ENCODE measurements at regions not wholly inside any gene's neighbourhood (a gene's known extent, or its start where the extent isn't known, plus 50 kb on each side); places are given as distances from the start of the nearest gene placed in this dataset.

DNA sequence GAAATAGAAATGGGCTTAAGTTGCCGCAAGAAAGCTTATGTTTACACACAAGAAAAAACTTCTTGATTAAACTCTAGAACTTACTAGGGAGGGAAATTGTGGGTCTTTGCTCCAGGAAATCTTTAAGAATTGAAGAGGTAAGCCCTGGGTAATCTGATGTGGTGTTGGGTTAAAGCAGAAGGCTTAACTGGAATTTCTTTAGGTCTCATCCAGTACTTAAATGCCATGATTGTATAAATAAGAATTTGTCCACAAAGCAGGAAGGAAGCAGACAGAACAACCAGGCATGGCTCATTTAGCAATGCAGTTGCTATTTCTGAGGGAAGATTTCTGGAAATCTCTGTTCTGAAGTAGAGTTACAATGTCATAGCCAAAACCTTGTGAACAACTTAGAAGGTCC is 360.4 kb downstream of the KLF5 start:
- Mint-ChIP-seq H3K9me3 (ENCODE audit: unreplicated experiment) (no peaks in the 10 kb centered on the region), H3K27ac (ENCODE audit: unreplicated experiment) (no peak overlapping the region), H3K27me3 (ENCODE audit: low read depth, unreplicated experiment) (no peaks in the 10 kb centered on the region), H3K4me3 (ENCODE audit: unreplicated experiment) (no peak overlapping the region), H3K36me3 (ENCODE audit: low read depth, unreplicated experiment) (no peaks in the 10 kb centered on the region), H3K4me1 (ENCODE audit: low read depth, unreplicated experiment) (peaks cover 20% of the 10 kb centered on the region)
- no peaks in the 10 kb centered on the region for H4K20me1 ChIP-seq (ENCODE audit: insufficient read depth, low read length)
- no peak overlapping the region for H3K4me3 ChIP-seq (ENCODE audit: insufficient read depth, low read depth, low read length)
- H3K4me1 ChIP-seq (ENCODE audit: insufficient read depth, low read length): peaks cover 11% of the 10 kb centered on the region
- H3K9me3 ChIP-seq (ENCODE audit: insufficient read depth, low read depth, low read length): no peaks in the 10 kb centered on the region
- FAIRE-seq (no peak), DNase-seq (ENCODE audit: low read depth) (peak; percentile 14)
- H3K27me3 ChIP-seq (ENCODE audit: insufficient read depth, low read length): no peaks in the 10 kb centered on the region
- H3K79me2 ChIP-seq (ENCODE audit: insufficient read depth, low read length): no peaks in the 10 kb centered on the region
- no peak for TF ChIP-seq EZH2 (IDR thresholded peaks at IDR 0.05; ENCODE audit: insufficient read depth, low read length)
- TF ChIP-seq, protein P1, sequence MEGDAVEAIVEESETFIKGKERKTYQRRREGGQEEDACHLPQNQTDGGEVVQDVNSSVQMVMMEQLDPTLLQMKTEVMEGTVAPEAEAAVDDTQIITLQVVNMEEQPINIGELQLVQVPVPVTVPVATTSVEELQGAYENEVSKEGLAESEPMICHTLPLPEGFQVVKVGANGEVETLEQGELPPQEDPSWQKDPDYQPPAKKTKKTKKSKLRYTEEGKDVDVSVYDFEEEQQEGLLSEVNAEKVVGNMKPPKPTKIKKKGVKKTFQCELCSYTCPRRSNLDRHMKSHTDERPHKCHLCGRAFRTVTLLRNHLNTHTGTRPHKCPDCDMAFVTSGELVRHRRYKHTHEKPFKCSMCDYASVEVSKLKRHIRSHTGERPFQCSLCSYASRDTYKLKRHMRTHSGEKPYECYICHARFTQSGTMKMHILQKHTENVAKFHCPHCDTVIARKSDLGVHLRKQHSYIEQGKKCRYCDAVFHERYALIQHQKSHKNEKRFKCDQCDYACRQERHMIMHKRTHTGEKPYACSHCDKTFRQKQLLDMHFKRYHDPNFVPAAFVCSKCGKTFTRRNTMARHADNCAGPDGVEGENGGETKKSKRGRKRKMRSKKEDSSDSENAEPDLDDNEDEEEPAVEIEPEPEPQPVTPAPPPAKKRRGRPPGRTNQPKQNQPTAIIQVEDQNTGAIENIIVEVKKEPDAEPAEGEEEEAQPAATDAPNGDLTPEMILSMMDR (IDR thresholded peaks at IDR 0.05; ENCODE audit: insufficient read depth, low read depth, low read length): no peak
- no peak overlapping the region for H2AFZ ChIP-seq (ENCODE audit: low read depth, low read length)
- no peak overlapping the region for H3K27ac ChIP-seq (ENCODE audit: low read depth, low read length)
- no peaks in the 10 kb centered on the region for H3K36me3 ChIP-seq (ENCODE audit: insufficient read depth, low read length)
- no peak overlapping the region for H3K4me2 ChIP-seq (ENCODE audit: low read length)
- no peak overlapping the region for H3K9ac ChIP-seq (ENCODE audit: low read length)

DNA sequence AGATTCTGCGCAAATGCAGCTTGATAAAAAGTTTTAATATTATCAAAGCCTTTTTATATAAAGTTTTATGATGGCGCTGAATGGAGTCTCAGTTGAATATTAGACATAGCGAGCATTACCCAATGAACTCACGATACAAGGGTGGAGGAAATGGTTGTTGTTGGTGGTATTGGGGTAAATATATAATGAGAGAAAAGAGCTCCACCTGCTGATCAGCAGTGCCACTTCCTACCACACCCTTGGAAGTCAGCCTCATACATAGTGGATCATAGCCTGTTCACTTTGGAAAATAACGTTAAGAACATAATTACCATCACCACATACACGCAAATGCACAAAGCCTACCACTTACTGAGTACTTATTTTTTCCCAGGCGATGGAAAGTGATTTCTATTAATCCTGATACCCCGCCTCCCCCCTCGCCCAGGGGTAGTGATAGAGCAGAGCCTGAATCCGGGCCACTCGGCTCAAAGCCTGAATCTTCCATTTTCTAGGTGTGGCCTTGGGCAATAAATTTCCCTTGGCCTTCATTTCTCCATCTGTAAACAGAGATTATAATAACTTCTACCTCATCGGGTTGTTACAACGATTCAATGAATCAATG is 358.3 kb downstream of the KLF5 start:
- Mint-ChIP-seq H3K9me3 (ENCODE audit: unreplicated experiment) (no peaks in the 10 kb centered on the region), H3K36me3 (ENCODE audit: low read depth, unreplicated experiment) (no peaks in the 10 kb centered on the region), H3K4me3 (ENCODE audit: unreplicated experiment) (no peak overlapping the region), H3K27ac (ENCODE audit: unreplicated experiment) (no peak overlapping the region), H3K4me1 (ENCODE audit: low read depth, unreplicated experiment) (peaks cover 20% of the 10 kb centered on the region), H3K27me3 (ENCODE audit: low read depth, unreplicated experiment) (no peaks in the 10 kb centered on the region)
- H3K9ac ChIP-seq (ENCODE audit: low read length): no peak overlapping the region
- DNase-seq (ENCODE audit: low read depth) (no peak), FAIRE-seq (no peak)
- H3K9me3 ChIP-seq (ENCODE audit: insufficient read depth, low read depth, low read length): no peaks in the 10 kb centered on the region
- no peak overlapping the region for H2AFZ ChIP-seq (ENCODE audit: low read depth, low read length)
- H4K20me1 ChIP-seq (ENCODE audit: insufficient read depth, low read length): no peaks in the 10 kb centered on the region
- H3K79me2 ChIP-seq (ENCODE audit: insufficient read depth, low read length): no peaks in the 10 kb centered on the region
- H3K4me1 ChIP-seq (ENCODE audit: insufficient read depth, low read length): peaks cover 11% of the 10 kb centered on the region
- no peaks in the 10 kb centered on the region for H3K36me3 ChIP-seq (ENCODE audit: insufficient read depth, low read length)
- no peak overlapping the region for H3K4me2 ChIP-seq (ENCODE audit: low read length)
- H3K27ac ChIP-seq (ENCODE audit: low read depth, low read length): no peak overlapping the region
- H3K4me3 ChIP-seq (ENCODE audit: insufficient read depth, low read depth, low read length): no peak overlapping the region
- no peaks in the 10 kb centered on the region for H3K27me3 ChIP-seq (ENCODE audit: insufficient read depth, low read length)
- no peak for TF ChIP-seq EZH2 (IDR thresholded peaks at IDR 0.05; ENCODE audit: insufficient read depth, low read length)
- TF ChIP-seq, protein P1 (IDR thresholded peaks at IDR 0.05; ENCODE audit: insufficient read depth, low read depth, low read length): no peak

DNA sequence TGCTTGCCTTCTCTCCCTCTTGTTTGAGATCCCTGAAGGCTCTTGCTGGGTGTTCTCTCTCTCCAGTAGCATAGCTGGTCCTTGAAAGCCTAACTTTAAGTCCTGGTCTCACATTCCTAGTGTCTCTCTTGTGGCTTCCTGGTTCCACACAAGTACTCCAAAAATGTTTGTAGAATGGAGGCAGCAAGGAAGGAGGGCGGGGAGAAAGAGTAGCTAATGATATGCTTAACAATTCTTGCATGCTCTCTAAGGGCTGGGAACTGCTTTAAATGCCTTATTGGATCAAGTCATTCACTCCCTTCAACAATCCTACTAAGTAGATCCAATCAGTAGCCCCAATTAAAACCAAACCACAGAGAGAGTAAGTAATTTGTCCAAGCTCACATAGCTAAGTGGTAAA is 357.3 kb downstream of the KLF5 start:
- Histone ChIP-seq H3K27me3 (ENCODE audit: insufficient read depth, low read length) (no peaks in the 10 kb centered on the region), H3K9me3 (ENCODE audit: insufficient read depth, low read depth, low read length) (no peaks in the 10 kb centered on the region), H2AFZ (ENCODE audit: low read depth, low read length) (peak overlapping the region; percentile 24), H3K27ac (ENCODE audit: low read depth, low read length) (no peak overlapping the region), H4K20me1 (ENCODE audit: insufficient read depth, low read length) (no peaks in the 10 kb centered on the region), H3K4me2 (ENCODE audit: low read length) (no peak overlapping the region), H3K4me3 (ENCODE audit: insufficient read depth, low read depth, low read length) (no peak overlapping the region), H3K9ac (ENCODE audit: low read length) (no peak overlapping the region), H3K4me1 (ENCODE audit: insufficient read depth, low read length) (peaks cover 4% of the 10 kb centered on the region), H3K36me3 (ENCODE audit: insufficient read depth, low read length) (no peaks in the 10 kb centered on the region), H3K79me2 (ENCODE audit: insufficient read depth, low read length) (no peaks in the 10 kb centered on the region)
- FAIRE-seq (no peak), DNase-seq (ENCODE audit: low read depth) (peak; percentile 74)
- Mint-ChIP-seq H3K9me3 (ENCODE audit: unreplicated experiment) (no peaks in the 10 kb centered on the region), H3K36me3 (ENCODE audit: low read depth, unreplicated experiment) (no peaks in the 10 kb centered on the region), H3K27me3 (ENCODE audit: low read depth, unreplicated experiment) (no peaks in the 10 kb centered on the region), H3K27ac (ENCODE audit: unreplicated experiment) (no peak overlapping the region), H3K4me3 (ENCODE audit: unreplicated experiment) (no peak overlapping the region), H3K4me1 (ENCODE audit: low read depth, unreplicated experiment) (peaks cover 12% of the 10 kb centered on the region)
- TF ChIP-seq, protein P1 (IDR thresholded peaks at IDR 0.05; ENCODE audit: insufficient read depth, low read depth, low read length): no peak
- TF ChIP-seq EZH2 (IDR thresholded peaks at IDR 0.05; ENCODE audit: insufficient read depth, low read length): no peak
